ENCODE measurements at regions not wholly inside any gene's neighbourhood (a gene's known extent, or its start where the extent isn't known, plus 50 kb on each side); places are given as distances from the start of the nearest gene placed in this dataset.

- Mint-ChIP-seq H3K27ac (ENCODE audit: unreplicated experiment) (no peak overlapping the region), H3K4me1 (ENCODE audit: low read depth, unreplicated experiment) (no peaks in the 10 kb centered on the region)
- no peak for DNase-seq
Observed at GRCh38 chr3:187520027-187520945, 149.9 kb downstream of the SST start.

GRCh38 chr3:187519428-187519890 is 150.7 kb downstream of the SST start:
- DNase-seq, result no peak
- H3K36me3 Mint-ChIP-seq (ENCODE audit: unreplicated experiment), result no peaks in the 10 kb centered on the region
- H3K4me3 Mint-ChIP-seq (ENCODE audit: unreplicated experiment), result no peak overlapping the region
- H3K4me1 Mint-ChIP-seq (ENCODE audit: low read depth, unreplicated experiment), result no peaks in the 10 kb centered on the region
- no peak for TF ChIP-seq CTCF (IDR thresholded peaks at IDR 0.05; ENCODE audit: partially characterized antibody, unreplicated experiment)
- H3K27me3 Mint-ChIP-seq (ENCODE audit: unreplicated experiment), result peaks cover 2% of the 10 kb centered on the region
- H3K27ac Mint-ChIP-seq (ENCODE audit: unreplicated experiment), result no peak overlapping the region
- no peaks in the 10 kb centered on the region for H3K9me3 Mint-ChIP-seq (ENCODE audit: unreplicated experiment)

More at GRCh38 chr3:187520027-187520945, 149.9 kb downstream of the SST start:
- no peaks in the 10 kb centered on the region for H3K36me3 Mint-ChIP-seq (ENCODE audit: unreplicated experiment)
- H3K9me3 Mint-ChIP-seq (ENCODE audit: unreplicated experiment), result no peaks in the 10 kb centered on the region
- H3K4me3 Mint-ChIP-seq (ENCODE audit: unreplicated experiment), result no peak overlapping the region
- no peaks in the 10 kb centered on the region for H3K27me3 Mint-ChIP-seq (ENCODE audit: unreplicated experiment)
- TF ChIP-seq CTCF (IDR thresholded peaks at IDR 0.05; ENCODE audit: partially characterized antibody, unreplicated experiment), result no peak

- Mint-ChIP-seq H3K27ac (ENCODE audit: unreplicated experiment) (no peak overlapping the region), H3K9me3 (ENCODE audit: unreplicated experiment) (no peaks in the 10 kb centered on the region), H3K4me1 (ENCODE audit: low read depth, unreplicated experiment) (no peaks in the 10 kb centered on the region), H3K36me3 (ENCODE audit: unreplicated experiment) (no peaks in the 10 kb centered on the region), H3K4me3 (ENCODE audit: unreplicated experiment) (no peak overlapping the region), H3K27me3 (ENCODE audit: unreplicated experiment) (peaks cover 2% of the 10 kb centered on the region)
- no peak for DNase-seq
- no peak for TF ChIP-seq CTCF (IDR thresholded peaks at IDR 0.05; ENCODE audit: partially characterized antibody, unreplicated experiment)
Observed at GRCh38 chr3:187518616-187519015, 150.4 kb downstream of the RTP4 start.

GRCh38 chr3:187518207-187518606 is 150.0 kb downstream of the RTP4 start:
- Mint-ChIP-seq H3K4me3 (ENCODE audit: unreplicated experiment) (no peak overlapping the region), H3K4me1 (ENCODE audit: low read depth, unreplicated experiment) (no peaks in the 10 kb centered on the region), H3K27me3 (ENCODE audit: unreplicated experiment) (peaks cover 2% of the 10 kb centered on the region), H3K27ac (ENCODE audit: unreplicated experiment) (no peak overlapping the region), H3K36me3 (ENCODE audit: unreplicated experiment) (no peaks in the 10 kb centered on the region), H3K9me3 (ENCODE audit: unreplicated experiment) (no peaks in the 10 kb centered on the region)
- TF ChIP-seq CTCF (IDR thresholded peaks at IDR 0.05; ENCODE audit: partially characterized antibody, unreplicated experiment), result no peak
- no peak for DNase-seq
